ENCODE measurements at regions not wholly inside any gene's neighbourhood (a gene's known extent, or its start where the extent isn't known, plus 50 kb on each side); places are given as distances from the start of the nearest gene placed in this dataset.
"Not testable (repeated sequence)": the region's sequence is repeated elsewhere in the genome, so short reads cannot be mapped to it uniquely, and the experiment has no call there.

DNA sequence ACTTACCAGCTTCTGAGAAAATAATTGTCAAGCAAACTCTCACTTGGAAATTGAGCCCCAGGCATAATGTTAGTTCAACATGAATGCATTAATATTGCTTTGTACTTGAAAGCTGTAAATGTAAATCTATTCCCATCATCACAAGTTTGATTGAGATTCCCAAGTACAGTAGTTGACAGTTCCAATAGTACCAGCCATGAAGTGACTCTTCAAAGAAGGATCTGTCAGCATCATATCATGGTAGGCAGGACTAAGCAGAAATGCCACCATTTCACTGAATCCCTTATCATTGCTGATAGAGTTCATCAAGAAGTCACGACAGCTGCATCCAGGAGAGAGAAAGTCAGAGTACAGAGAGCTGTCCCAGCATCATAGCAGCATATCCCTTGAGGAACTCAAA lies 348.7 kb downstream of the OMA1 start:
- DNase-seq (ENCODE audit: low read depth in 2 of 2), result no peak

DNA sequence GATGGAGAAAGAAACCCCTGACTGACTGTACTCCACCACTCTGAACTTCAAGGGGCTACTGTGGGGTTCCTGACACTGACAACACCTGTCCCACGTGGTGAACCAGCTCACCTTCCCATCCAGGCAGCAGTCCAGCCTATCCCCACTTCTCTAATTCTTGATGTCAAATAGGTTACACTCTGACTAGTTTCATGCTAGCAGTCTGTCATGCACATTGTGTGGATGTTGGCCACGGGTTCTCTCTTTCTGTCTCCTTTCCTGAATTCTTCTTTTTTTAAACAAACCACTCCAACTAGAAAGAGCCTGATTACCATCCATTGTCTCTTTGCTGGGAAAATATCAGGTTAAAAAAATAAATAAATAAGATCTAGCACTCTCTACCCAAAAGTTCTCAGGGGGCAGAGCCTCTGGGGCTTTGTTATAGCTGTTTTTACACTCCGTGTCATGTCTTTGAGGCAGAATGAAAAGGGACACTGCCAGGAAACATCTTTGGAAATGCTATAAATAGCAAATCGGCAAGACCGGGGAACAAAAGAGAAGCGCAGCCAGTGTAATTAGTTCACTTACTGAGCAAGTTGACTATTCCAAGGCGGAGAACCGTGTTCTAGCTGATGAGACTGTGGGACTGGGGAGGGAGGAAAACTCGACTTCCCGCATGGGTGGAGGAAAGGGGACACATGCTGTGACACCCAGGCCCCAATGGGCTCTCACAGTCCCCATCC lies 356.1 kb downstream of the OMA1 start:
- DNase-seq (ENCODE audit: low read depth in 2 of 2), result no peak

DNA sequence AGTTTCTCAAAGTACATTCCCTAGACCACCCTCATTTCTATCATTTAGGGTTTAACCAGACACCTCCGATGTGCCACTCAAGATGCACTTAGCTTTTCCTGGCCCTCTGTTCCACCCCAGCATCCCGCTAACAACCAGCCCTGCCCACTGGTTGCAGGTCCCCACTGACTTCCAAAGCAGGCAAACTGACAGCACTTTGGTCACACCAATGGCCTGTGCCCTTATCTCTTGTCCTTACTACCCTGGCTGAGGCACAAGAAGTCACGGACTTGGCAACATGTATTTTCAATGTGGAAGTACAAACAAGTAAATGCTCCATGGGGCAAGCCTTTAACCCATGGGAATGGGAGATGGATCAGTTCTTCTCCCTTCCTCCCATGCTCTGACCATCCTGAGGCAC lies 357.1 kb downstream of the OMA1 start:
- no peak for DNase-seq (ENCODE audit: low read depth in 2 of 2)

DNA sequence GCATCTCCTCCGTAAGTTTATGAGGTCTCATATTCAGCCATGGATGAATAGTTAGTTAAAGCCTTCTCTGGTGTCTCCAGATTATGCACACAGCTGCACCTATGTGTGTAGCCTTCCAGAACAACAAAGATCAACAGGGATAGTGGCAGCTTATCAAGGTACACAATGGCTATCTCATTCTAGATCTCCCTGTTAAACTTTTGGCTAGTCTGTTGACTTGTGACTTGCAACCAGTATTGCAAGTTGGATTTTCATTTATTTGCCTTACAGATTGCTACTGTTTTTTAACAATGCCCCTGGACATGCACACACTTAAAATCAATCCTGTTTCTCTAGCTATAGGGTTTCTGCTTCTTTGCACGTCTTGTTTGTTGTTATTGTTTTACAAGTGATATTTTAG lies 363.2 kb downstream of the OMA1 start:
- no peak for DNase-seq (ENCODE audit: low read depth in 2 of 2)

DNA sequence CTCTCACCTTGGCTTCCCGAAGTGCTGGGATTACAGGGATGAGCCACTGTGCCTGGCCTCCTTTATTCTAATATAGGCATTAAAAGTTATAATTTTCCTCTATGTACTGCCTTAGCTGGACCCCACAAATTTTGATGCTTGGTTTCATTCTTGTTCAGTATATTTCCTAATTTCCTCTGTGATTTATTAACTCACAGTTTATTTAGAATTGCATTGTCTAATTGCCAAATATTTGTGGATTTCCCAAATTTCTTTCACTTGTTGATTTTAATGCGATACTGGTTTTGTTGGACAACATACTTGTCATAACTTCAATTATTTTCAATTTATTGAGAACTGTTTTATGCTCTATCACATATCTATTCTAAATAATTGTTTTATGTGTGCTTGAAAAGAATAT lies 366.0 kb downstream of the OMA1 start:
- no peak for DNase-seq (ENCODE audit: low read depth in 2 of 2)

DNA sequence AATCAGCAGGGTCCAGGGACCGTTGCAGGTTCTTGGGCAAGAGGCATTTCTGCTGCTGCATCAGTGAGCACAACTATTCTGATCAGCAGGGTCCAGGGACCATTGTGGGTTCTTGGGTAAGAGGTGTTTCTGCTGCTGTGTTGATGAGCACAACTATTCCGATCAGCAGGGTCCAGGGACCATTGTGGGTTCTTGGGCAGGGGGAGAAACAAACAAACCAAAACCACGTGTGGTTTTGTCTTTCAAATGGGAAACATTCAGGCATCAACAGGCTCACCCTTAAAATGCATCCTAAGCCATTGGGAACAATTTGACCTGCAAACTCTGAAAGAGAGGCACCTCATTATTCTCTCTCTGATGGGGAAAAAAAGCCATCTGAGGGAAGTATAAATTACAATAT lies 377.4 kb downstream of the OMA1 start:
- DNase-seq (ENCODE audit: low read depth in 2 of 2), result not testable (repeated sequence)

DNA sequence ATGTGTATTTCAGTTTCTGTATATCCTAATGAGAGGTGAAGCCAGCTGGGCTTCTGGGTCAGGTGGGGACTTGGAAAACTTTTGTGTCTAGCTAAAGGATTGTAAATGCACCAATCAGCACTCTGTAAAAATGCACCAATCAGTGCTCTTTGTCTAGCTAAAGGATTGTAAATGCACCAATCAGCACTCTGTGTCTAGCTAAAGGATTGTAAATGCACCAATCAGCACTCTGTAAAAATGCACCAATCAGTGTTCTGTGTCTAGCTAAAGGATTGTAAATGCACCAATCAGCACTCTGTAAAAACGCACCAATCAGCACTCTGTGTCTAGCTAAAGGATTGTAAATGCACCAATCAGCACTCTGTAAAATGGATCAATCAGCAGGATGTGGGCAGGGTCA lies 379.4 kb downstream of the OMA1 start:
- not testable (repeated sequence) for DNase-seq (ENCODE audit: low read depth in 2 of 2)

DNA sequence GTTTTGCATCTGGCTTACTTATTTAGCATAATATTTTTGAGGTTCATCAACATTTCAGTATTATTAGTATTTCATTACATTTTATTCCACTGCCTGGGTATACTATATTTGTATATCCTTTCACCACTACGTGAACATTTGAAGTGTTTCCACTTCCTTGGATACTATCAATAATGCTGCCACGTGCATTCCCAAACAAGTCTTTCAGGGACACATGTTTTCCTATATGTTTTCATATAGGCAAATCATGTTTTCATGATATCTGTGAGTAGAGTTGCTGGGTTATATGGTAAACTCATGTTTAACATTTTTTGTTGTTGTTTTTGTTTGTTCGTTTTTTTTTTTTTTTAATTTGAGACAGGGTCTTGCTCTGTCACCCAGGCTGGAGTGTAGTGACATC lies 380.1 kb downstream of the OMA1 start:
- DNase-seq (ENCODE audit: low read depth in 2 of 2), result no peak

DNA sequence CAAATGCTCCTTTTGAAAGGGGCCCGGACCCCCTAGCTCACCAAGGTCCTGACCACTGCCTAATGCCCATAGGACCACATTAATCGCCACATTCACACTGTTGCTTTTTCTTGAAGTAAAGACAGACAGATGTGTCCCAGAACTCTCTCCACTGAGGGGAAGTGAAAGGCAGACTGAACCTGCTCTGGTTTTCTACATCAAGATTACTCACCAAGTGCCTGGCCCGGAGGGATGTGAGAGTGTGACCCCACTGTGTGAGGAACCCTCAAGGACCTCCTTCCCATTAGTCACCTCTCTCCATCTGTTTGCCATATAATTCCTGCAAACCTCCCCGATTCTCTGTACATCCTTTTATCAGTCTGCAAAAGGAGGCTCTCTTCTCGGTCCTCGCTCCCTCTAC lies 381.5 kb downstream of the OMA1 start:
- DNase-seq (ENCODE audit: low read depth in 2 of 2), result no peak

DNA sequence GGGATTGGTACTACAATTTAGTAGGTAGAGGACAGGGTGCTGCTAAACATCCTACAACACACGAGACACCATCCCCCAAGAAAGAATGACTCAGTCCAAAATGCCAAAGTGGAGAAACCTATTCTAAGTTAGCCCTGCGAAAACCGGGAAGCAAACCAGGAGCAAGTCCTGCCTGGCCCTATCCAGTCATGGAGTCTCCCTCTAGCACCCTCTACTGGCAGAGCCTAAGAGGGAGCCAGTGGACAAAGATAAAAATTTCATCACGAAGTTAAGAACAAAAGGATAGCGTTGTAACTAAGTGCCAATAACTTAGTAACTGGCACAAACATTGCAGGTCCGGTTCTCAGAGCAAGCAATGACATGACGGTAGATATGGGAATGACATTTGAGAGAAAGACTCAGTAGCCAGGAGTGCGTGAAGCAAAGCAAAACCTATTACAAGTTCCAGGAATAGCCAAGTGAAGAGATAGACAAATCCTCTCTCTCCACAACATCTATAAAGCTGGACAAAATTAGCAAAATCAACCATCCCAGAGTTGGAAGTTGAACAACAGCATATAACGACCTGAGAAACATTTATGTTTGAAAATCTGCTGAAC lies 383.5 kb downstream of the OMA1 start:
- DNase-seq (ENCODE audit: low read depth in 2 of 2), result peak in 1 of 2 donors; percentile 1

DNA sequence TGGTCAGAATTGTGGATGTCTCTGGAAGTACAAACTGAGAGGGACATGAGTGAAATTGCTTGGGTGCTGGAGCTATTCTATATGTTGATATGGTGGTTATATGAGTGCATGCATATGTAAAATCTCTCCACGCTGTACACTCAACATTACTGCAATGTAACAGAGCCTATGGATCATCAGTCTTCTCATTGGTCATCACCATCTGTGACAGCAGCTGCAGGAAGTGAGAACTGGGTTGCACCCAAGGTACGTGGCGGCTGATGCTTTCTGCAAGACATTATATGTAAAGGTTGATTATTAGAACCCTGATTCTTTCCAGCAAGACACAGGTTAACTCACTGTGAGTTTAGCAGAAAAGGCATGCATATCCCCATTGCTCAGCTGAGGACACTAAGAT lies 387.1 kb downstream of the OMA1 start:
- no peak for DNase-seq (ENCODE audit: low read depth in 2 of 2)

DNA sequence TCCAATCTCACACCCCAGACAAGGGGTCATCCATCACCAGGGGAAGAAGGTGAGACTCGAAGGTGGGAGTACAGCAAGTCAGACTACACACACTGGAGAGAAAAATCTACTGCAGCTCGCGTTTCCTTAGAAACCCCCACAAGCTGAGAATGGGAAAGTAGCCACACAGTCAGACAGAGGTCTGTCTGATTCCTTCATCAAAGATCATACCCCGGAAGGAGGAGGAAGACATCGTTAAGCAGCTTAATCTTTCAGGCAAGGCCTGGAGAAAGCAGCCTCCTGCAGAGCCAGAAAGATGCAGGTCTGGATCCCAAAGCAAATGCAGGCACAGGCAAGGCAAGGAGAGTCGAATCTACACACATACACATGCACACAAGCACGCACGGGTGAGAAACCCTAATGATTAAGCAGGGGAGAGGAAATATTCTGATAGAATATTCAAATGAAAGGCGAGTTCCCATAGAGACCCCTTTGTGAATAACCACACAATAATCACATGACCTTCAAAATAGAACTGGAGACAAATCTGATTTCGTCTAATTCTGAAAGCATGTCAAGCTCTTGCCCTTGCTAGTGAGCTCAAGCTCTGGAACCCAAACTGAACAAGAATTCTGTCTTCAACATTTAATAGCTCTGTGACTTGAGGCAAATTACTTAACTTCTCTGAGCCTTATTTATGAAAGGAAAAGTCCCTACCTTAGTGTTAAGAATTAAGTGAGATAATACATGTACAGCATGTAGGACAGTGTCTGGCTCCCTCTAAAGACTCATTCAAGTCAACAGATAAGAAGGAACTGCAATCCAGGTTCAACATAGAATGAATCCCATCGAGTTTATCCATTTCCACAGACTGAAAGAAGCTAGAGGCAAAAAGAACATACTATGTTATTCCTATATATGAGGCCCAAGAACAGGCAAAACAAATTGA lies 387.8 kb downstream of the OMA1 start:
- DNase-seq (ENCODE audit: low read depth in 2 of 2), result no peak

DNA sequence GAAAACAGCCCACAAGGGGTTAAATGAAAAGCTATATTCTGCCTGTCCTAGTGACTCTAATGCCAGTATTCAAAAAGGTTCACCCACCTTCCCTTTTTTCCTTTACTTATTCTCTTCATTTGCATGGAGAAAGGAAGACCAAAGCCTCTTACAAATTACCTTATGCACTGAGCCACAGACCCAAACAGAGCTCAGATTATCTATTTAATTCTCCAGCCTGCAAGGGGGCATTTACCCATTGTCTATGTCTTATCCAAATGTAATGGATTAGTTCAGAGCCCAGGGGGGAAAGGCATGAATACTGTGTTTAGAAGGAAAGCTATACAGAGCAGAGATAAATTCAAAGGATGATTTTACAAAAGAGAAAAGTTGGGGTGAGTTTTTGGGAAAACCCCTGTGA lies 388.5 kb downstream of the OMA1 start:
- no peak for DNase-seq (ENCODE audit: low read depth in 2 of 2)

DNA sequence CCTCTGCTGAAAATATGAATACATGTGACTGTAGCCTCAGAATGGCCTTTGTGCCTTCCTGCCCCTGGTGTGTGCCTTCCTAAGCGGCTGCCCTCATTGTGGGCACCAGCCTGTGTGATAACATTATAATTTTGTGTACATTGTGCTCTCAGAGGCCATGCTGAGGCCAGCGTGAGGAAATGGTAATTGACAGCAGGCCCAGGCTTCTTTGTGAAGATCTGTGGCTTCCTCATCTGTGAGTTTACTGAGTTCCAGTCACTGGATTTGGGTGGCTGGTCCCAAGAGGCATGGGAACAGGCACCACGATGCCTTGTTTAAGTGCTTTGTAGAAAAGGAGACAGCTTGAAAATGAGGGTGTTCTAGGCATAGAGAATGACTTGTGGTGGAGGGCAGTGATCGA lies 389.3 kb downstream of the OMA1 start:
- DNase-seq (ENCODE audit: low read depth in 2 of 2), result no peak

DNA sequence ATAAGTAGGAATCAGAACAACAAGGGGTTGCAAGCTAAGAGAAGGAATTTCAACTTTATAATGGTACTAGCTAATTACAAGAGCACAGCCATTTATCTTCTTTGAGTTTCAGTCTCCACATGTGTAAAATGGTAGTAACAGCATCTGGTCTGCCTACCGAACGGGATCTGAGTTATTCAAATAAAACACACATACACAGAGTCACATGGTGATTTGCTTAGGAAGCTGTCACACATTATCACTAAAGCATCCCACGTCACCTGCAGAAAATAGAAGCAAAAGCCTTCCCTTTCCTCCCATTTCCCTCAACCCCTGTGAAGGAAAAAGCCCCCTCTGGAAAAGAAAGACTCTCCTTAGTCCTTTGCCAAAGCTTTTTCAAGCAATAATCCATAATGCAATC lies 389.7 kb downstream of the OMA1 start:
- DNase-seq (ENCODE audit: low read depth in 2 of 2), result no peak

DNA sequence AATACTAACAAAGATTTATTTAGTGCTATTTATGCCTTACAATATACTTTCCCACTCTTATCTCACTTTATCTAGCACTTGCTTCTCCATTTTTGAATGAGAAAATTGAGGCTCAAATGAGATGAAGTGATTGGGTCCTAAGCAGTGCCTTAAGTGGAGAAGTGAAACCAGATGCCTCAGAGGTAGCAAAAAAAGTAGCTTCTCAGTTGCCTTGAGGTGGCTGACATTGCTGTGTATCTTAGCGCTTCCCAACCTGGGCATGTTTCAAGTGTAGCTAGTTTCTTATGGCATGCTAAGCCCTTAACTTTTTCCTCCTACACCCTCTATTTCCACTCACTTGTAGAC lies 390.4 kb downstream of the OMA1 start:
- no peak for DNase-seq (ENCODE audit: low read depth in 2 of 2)

DNA sequence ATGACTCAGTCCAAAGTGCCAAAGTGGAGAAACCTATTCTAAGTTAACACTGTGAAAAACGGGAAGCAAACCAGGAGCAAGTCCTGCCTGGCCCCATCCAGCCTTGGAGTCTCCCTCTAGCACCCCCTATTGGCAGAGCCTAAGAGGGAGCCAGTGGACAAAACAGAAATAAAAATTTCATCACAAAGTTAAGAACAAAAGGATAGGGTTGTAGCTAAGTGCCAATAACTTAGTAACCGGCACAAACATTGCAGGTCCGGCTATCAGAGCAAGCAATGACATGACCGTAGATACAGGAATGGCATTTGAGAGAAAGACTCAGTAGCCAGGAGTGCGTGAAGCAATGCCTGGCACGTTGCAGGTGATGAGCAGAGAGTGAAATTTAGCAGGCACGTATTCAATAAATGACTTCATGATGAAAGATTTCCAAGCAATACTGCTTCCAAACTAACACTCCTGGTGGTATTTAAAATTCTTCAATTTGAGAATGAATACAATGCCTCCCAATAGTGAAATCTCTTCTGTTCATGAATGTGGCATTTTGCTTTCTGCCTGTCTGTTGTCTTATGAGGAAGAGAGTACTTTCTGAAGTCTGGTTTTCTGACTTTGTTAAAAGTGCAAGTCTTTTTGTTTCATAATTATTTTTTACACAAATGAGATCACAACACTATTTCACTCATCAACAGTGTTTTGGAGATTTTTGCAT lies 391.0 kb downstream of the OMA1 start:
- no peak for DNase-seq (ENCODE audit: low read depth in 2 of 2)

DNA sequence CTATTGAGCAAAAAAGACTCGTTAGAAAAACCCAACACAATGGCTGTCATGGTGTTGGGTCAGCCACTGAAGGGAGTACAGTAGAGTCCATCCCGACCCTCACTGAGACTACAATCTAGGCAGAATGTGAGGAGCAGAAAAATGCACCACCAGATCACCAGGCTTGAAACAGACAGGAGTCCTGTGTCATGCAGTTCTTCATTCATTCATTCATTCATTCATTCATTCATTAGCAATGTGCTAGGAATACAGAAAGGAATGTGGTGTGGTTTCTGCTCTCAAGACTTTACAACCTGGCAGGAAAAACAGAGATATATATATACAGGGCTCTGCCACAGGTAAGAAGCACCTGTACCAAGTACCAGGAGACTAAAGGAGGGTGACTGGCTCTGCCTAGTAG lies 392.3 kb downstream of the OMA1 start:
- no peak for DNase-seq (ENCODE audit: low read depth in 2 of 2)

DNA sequence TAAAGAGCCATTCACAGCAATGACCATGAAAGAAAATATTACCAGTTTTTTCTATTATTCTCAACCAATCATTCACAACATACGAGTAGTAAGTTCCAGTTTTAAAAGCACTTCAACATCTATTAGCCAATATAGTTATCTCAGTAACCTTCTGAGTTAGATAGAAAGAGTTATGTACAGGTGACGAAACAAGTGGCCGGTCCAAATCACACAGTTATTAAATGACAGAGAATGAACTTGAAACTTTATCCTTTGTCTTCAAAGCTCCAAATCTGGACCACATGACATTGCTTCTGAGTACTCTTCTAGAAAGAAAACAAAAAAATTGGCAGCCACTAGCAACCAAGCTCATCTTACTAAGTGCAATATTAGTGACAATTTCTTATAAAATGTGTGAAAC lies 393.8 kb downstream of the OMA1 start:
- no peak for DNase-seq (ENCODE audit: low read depth in 2 of 2)

DNA sequence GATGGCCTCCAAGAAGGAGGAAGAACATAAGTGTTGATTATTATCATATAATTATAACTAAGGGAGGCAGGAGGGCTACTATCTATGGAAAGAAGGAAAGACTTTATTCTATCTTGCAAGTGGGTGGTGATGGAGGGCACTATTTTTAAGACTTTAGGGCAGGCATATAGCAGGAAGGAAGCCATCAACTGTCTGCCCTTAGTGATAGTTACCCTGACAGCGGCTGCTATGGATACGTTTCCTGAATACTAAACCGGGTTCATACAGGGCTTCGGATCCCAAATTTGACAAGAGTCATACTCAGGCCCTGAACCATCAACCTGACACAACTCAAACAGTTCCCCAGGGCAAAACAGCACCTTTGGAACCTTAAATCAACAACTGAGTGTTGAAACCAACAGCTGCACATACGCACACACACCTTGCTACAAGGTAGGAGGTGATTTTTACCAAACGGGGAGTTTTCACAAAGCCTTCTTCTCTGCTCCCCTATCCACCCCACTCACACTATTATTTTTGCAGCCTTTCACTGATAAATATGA lies 397.2 kb downstream of the OMA1 start:
- no peak for DNase-seq (ENCODE audit: low read depth in 2 of 2)

DNA sequence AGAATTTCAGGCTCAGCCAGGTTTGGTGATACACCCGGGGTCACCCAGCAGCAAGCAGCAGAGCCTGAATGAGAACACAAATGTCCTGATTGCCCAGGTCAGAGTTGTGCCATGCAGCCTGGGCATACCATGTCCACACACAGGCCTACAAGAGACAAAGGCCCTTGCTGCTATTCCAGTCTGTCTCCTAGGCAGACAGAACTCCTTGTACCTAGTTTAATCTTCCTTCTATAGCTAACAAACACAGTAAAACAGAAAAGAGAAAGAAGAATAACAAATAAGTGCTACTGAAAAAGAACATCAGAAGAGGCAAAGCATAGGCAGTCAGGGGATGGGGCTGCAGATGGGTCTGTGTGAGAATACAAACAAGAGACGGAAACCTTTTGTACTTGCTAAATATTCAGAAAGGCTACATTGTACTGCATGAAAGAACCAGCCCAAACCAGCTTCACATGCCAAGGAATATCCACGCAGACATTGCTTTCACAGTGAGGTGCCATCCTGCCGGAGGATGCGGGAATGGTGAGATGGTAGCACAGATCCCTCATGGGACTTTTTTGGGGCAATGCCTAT lies 401.7 kb downstream of the OMA1 start:
- DNase-seq (ENCODE audit: low read depth in 2 of 2), result no peak
